Activated CD8-positive, alpha-beta memory T cell treated with anti-CD3 and anti-CD28 coated beads, Interleukin-2, amount 50 U/mL, for 1 hour (primary cell): ENCODE measurements at regions not wholly inside any gene's neighbourhood (a gene's known extent, or its start where the extent isn't known, plus 50 kb on each side); places are given as distances from the start of the nearest gene placed in this dataset.
"Not testable (repeated sequence)": the region's sequence is repeated elsewhere in the genome, so short reads cannot be mapped to it uniquely, and the experiment has no call there.

Experiments used
- DNase-seq: peaks from one replicate; pipeline ENCODE4 v3.0.0-alpha.2; 2020; ENCODE audit errors: extremely low read depth

- no peak for DNase-seq
Observed at GRCh38 chr6:99668036-99668705, 61.5 kb downstream of the PRDM13 start.

DNA sequence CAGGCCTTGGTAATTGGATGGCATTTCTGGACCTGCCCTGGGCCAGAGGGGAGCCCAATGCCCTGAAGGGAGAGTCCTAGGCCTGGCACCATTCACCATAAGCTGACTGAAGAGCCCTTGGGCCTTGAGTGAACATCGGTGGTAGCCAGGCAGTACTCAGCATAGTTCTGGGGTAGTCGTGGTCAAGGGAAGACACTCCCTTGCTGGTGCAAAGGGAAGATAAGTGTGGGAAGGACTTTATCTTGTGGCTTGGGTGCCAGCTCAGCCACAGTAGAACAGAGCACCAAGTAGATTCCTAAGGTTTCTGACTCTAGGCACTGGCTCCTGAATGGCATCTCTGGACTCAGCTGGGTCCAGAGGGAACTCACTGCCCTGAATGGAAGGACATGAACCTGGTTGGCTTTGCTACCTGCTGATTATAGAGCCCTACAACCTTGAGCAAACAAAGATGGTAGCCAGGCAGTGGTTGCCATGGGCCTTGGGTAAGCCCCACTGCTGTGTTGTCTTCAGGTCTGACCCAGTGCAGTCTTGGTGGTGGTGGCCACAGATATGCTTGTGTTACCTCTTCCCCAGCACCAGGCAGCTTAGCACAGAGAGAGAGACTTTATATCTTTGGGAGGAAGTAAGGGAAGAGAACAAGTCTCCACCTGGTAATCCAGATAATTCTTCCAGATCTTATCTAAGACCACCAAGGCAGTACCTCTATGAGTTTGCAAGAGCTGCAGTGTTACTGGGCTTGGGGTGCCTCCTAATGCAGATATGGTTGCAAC is 83.5 kb downstream of the PRDM13 start:
- DNase-seq, result no peak

DNA sequence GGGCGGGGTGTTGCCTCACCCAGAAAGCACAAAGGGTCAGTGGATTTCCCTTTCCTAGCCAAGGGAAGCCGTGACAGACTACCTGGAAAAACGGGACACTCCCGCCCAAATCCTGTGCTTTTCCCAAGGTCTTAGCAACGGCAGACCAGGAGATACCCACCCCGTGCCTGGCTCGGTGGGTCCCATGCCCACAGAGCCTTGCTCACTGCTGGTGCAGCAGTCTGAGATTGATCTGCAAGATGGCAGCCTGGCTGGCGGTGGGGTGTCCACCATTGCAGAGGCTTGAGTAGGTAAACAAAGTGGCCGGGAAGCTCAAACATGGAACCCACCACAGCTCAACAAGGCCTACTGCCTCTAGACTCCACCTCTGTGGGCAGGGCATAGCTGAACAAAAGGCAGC is 95.7 kb downstream of the PRDM13 start:
- not testable (repeated sequence) for DNase-seq

DNA sequence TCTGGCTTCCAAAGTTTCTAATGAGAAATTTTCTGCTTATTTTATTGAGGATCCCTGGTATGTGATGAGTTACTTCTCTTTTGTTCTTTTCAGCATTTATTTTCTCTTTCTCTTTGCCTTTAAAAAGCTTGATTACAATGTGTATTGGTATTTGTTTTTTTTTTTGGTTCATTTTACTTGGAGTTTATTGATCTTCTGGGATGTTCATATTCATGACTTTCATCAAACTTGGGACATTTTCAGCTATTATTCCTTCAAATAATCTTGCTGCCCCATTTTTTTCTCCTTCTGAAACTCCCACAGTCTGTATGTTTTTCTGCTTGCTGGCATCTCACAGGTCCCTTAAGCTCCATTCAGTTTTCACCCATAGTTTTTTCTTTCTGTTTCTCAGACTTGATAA is 102.4 kb downstream of the PRDM13 start:
- no peak for DNase-seq

DNA sequence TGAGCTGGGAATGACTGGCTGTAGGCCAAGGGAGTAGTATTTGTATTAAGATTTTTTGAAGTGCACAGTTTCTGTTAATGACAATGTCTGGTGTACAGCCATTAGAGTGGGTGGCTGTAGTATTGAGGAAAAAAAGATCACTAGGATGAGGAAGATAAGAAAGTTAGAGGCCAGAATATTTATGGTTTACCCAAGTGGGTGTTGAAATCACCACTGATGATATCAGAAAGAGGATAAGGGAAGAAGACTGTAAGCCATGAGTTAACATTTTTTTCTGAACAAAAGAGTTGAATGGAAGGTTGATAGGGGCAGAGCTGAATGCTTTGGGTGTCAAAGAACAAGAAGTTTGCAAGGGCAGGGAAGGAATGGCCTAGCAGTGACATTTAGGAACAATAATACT is 104.7 kb downstream of the PRDM13 start:
- DNase-seq, result no peak

- no peak for DNase-seq
Observed at GRCh38 chr6:99711925-99712324, 105.3 kb downstream of the PRDM13 start.

GRCh38 chr6:99712519-99712918 is 105.9 kb downstream of the PRDM13 start:
- DNase-seq, result no peak

GRCh38 chr6:99722043-99722442 is 115.4 kb downstream of the PRDM13 start:
- DNase-seq, result not testable (repeated sequence)

DNA sequence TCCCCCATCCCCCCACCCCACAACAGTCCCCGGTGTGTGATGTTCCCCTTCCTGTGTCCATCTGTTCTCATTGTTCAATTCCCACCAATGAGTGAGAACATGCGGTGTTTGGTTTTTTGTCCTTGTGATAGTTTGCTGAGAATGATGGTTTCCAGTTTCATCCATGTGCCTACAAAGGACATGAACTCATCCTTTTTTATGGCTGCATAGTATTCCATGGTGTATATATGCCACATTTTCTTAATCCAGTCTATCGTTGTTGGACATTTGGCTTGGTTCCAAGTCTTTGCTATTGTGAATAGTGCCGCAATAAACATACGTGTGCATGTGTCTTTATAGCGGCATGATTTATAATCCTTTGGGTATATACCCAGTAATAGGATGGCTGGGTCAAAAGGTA is 123.6 kb downstream of the PRDM13 start:
- DNase-seq, result not testable (repeated sequence)

DNA sequence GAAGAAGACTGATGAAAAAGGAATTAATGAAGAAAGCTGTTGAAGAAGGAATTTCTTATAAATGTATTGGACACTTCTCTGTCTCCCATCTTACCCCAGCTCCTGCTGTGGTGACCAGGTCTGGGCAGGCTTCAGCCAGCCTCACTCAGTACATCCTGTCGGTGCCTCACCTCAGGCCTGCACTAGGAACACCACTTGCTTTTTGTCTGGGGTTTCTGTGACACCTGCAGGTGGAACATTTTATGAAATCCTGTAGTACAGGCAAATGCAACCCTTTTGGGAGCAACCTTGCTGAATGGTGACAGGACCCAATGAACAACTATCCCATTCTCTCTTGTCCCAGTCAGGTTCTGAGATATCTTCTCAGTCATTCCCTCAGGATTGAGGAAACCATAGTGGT is 129.7 kb downstream of the PRDM13 start:
- no peak for DNase-seq

- DNase-seq, result no peak
Observed at GRCh38 chr6:99739526-99739925, 132.9 kb downstream of the PRDM13 start.

- DNase-seq, result no peak
Observed at GRCh38 chr6:99741092-99741491, 134.5 kb downstream of the PRDM13 start.

DNA sequence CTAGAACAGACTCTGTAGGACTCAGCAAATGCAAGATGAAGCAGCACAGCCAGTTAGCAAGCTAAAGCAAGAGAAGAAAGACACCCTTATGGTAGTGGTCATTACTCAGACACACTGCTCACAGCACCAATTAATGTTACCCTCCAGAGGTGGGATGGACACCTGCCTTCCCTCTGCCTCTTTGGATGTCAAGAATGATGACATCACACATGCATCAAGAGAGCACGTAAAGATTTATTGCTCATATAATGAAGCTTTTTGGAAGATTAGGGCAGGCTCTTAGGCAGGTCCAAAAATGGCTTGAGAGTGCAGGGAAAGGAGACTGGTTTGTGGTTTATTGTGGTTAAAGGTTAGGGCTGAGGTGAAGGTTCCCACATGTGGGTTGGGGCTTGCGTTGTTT is 137.0 kb downstream of the PRDM13 start:
- no peak for DNase-seq

- no peak for DNase-seq
Observed at GRCh38 chr6:99745651-99746050, 139.0 kb downstream of the PRDM13 start.

DNA sequence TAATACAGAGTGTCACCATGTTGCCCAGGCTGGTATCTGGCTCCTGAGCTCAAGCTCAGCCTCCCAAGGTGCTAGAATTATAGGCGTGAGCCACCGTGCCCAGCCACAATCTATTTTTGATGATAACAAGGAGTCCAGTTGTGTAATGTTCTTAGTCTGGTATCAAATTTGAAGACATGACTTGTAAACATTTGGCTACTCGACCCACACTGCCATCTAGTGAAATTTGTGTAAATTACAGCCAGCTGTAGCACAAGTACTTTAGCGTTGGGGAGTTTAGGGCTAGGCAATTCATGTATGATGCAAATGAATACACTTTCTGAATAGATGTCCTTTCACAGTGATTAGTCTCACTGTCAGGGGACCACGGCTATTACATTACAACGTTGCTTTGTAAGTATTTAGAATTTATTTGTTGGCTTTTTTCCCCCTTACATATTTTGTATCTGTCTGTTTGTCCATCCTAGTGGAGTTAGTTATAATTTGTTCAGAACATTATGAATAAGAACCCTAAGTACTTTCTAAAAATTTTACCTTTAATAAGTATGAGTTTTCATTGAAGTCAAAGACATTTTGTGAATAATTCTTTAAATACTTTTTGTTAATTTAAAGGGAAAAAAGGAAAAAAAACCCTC is 139.7 kb downstream of the PRDM13 start:
- DNase-seq, result peak; percentile 18

DNA sequence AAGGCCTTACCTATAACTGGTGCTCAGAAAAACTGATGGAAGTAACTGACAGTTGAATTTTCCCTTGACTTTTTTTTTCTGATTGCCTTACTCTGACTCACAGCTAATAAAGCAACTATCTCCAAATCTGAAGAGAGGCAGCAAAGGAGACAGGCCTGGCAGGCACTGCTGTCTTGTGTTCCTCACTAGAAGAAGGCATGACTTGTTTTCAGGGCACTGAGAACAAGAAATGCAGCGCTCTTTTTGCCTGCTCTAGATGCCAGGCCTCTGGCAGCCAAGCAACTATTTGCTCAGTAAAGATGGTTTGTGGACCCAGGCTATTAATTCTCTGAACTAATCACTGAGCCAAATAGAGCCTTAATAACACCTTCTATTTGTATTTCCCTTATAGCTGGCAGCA is 155.1 kb downstream of the PRDM13 start:
- no peak for DNase-seq

DNA sequence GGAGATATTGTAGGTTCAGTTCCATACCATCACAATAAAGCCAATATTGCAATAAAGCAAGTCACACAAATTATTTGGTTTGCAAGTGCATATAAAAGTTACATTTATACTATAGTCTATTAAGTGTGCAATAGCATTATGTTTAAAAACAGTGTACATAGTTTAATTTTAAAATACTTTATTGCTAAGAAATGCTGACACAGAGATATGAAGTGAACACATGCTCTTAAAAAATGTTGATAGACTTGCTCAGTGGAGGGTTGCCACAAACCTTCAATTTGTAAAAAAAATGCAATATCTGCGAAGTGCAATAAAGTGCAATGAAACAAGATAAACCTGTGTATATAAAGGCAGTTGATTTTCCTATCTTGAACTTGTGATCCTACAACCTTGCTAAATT is 161.5 kb downstream of the PRDM13 start:
- no peak for DNase-seq

DNA sequence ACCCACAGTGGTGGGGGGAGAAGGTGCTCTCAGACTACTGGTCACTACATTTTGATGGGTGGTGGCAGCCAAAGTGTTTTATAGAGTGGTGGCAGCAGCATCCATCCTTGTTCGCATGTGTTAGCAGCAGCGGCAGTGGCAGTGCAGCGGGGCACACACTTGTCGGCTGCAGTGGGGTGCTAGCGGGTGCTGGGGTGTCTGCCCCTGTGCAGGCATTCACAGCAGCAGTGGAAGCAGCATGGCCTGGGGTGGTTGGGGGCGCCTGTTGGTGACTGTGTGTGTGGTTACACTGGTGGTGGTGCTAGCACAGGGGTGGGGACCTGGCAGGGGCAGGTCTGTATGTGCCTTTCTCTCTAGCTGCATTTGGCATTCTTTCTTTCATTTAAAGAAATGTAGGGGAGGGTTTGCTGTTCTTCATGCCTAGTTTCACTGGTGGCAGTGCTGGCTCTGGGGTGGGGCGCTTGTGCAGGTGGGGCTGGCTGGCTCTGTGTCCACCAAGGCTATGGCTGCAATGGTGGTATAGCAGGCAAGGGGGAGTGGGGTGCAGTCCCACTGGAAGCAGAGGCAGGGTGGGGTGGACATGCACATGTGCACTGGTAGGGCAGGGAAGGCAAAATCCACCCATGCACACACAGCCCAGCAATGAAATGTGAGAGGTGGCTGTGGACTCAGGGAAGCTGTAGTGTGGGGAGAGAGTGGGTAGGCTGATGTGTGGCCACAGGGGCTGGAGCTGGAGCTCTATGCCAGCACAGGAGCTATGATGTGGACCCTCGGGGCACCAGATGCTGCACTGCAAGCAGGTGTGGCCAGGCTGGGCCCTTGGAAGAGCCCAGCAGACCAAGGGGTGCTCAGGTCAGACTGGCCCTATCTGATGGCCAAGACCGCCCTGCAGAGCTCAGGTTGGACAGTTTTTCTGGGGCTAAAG is 173.3 kb downstream of the PRDM13 start:
- no peak for DNase-seq

DNA sequence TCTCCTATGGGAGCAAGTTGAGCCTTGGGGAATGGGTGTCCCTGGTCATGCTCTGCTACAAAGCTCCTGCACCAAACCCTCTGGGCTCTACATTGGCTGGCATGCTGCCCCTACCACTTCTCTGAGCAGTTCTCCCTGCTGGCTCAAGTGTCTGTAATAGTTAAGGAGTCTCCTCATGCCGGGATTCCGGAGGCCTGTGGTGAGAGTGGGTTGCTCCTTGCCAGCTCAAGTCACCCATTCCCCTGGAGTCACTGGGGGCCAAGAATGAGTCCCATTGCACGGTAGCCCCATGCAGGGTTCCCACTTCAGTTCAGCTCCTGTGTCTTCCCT is 173.9 kb downstream of the PRDM13 start:
- DNase-seq, result no peak

DNA sequence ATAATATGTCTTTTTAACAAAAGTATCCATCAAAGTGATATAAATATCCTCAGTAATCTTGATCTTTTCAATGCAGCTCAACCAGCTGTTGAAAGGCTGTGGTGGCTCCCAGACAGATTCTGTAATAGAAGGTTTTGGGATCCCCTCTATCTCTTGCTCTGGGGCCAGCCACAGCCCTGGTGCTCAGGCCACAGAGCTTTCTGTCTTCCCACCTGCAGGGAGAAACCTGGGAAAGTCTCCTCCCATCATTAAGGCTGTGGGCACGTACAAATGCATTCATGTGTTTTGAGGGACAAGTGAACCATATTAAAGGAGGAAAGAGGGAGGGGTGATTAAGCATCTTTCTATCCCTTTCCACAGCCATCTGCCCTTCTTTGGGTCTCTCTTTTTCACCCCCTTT is 183.1 kb downstream of the PRDM13 start:
- DNase-seq, result no peak

DNA sequence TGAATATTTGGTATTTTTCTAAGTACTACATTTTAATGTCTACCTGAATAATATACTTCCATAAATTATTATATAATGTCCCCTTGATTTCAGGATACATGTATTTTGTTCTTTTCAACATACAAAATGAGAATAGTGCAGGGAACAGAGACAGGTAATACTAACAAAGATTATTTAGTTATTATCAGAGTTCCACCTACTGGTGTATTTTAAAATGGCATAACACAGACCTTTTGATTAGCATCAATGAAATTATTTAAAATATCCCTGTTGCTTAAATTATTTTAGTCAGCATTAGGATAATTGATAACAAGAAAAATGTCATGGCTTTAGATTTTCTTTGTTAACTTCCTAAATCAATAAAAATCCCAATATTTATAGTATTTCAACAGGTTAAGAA is 184.0 kb downstream of the PRDM13 start:
- no peak for DNase-seq

- no peak for DNase-seq
Observed at GRCh38 chr6:99801805-99802204, 192.2 kb downstream of the MCHR2 start.
